IMR-90 (cell line): ENCODE measurements at regions not wholly inside any gene's neighbourhood (a gene's known extent, or its start where the extent isn't known, plus 50 kb on each side); places are given as distances from the start of the nearest gene placed in this dataset.

Source experiments
- CEBPB ChIP-seq: IDR thresholded peaks from 2 replicates; pipeline ENCODE4 v1.6.1; 2012; ENCODE audit warnings: low read depth, low read length, improper control_type of control experiment
- CHD1 ChIP-seq: IDR thresholded peaks from 2 replicates; pipeline ENCODE4 v1.6.1; 2012; ENCODE audit warnings: low read depth, low read length, improper control_type of control experiment
- CTCF ChIP-seq: conservative IDR thresholded peaks from 2 replicates; pipeline ENCODE4 v1.5.1; 2012; ENCODE audit warnings: mild to moderate bottlenecking, low read depth, low read length, improper control_type of control experiment
- NFE2L2 ChIP-seq: fragments of 150-350 bp; IDR thresholded peaks from 2 replicates; pipeline ENCODE4 v1.6.1; 2016; ENCODE audit warnings: low read depth, mild to moderate bottlenecking, low read length
- POLR2A ChIP-seq: IDR thresholded peaks from 2 replicates; pipeline ENCODE4 v1.6.1; 2012; ENCODE audit warnings: mild to moderate bottlenecking, low read depth, low read length
- RAD21 ChIP-seq: IDR thresholded peaks from 2 replicates; pipeline ENCODE4 v1.6.1; 2012; ENCODE audit warnings: low read length, improper control_type of control experiment
- RFX5 ChIP-seq: IDR thresholded peaks from 2 replicates; pipeline ENCODE4 v1.8.0; 2012; ENCODE audit warnings: low read depth, mild to moderate bottlenecking, low read length, moderate library complexity
- SMC3 ChIP-seq: fragments of 150-350 bp; IDR thresholded peaks from 2 replicates; pipeline ENCODE4 v1.6.1; 2016; ENCODE audit warnings: low read depth, mild to moderate bottlenecking, antibody characterized with exemption, low read length, moderate library complexity
- USF2 ChIP-seq: fragments of 150-350 bp; IDR thresholded peaks from 2 replicates; pipeline ENCODE4 v1.6.1; 2017; ENCODE audit warnings: mild to moderate bottlenecking, antibody characterized with exemption, low read length, low read depth

- TF ChIP-seq SMC3 (no peak), CEBPB (no peak), CTCF (no peak), USF2 (no peak), POLR2A (no peak), RFX5 (no peak), NFE2L2 (no peak), RAD21 (no peak), CHD1 (no peak)
These were observed 732.4 kb upstream of the DPPA4 start for GRCh38 chr3:110069761-110070160.
